IPS-NIHi7 (cell line): ENCODE measurements at regions not wholly inside any gene's neighbourhood (a gene's known extent, or its start where the extent isn't known, plus 50 kb on each side); places are given as distances from the start of the nearest gene placed in this dataset.

Source experiments
- DNase-seq: peaks from one replicate; pipeline ENCODE4 v3.0.0; 2012; ENCODE audit warnings: mixed read lengths; ENCODE audit errors: extremely low spot score

DNA sequence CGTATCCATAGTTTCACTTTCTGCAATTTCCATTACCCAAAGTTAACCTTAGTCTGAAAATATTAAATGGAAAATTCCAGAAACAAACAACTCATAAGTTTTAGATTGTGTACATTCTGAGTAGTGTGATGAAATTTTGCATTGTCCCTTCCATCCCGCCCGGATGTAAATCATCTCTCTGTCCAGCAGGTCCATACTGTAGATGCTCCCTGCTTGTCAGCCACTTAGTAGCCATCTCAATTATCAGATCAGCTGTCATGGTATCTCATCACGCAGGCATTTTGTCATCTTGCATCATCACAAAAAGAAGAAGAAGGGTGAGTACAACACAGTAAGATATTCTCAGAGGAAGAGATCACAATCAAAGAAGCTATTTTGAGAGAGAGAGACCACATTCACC, 185.0 kb upstream of the STK17B start:
- no peak for DNase-seq

DNA sequence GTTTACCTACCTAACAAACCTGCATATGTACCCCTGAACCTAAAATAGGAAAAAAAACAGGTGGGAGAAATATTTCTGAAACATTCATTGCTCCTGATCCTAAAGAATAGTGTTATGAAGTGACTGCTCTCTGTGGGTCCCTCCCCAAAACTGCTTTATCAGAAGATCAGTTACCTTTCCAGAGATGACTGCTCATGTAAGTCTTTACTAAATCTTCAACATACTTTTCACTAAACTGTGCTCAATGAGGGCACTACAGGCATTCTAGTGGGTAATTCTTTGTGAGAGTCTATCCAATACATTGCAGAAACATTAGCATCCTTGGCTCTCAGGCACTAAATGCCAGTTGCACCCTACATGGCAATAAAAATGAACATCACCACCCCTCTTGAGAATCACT, 189.3 kb upstream of the STK17B start:
- no peak for DNase-seq

DNA sequence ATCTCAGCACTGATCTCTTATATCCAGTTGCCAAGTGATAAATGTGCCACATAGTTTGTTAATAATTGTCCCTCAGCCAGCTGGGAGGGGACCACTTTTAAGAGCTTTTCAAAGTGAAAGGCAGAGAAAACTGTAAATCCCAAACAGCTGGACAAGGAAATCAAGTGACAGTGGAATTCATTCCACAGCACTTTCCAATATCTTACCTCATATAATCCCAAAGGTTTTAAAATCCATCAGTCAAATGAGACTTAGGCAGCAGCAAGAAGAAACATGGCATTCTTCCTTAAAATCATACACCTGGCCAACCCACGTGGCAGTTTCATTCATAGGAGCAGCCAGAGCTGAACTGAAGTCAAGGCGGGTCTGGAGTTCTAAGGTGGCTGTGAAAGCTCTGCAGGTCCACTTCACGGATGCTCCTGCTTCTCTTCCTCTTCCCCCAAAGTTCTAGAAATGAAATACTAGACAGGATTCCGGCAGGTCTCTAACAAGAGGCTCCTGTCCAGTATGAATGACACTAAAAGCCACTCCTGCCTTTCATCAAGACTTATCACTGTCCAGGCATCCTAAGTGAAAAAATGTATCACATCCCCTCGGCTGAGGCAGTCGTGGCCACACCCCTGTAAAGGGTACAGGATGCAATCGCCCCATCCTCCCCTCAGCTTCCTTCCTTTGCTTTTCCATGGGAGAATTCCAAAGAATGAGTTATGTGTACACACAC, 190.4 kb upstream of the STK17B start:
- no peak for DNase-seq

DNA sequence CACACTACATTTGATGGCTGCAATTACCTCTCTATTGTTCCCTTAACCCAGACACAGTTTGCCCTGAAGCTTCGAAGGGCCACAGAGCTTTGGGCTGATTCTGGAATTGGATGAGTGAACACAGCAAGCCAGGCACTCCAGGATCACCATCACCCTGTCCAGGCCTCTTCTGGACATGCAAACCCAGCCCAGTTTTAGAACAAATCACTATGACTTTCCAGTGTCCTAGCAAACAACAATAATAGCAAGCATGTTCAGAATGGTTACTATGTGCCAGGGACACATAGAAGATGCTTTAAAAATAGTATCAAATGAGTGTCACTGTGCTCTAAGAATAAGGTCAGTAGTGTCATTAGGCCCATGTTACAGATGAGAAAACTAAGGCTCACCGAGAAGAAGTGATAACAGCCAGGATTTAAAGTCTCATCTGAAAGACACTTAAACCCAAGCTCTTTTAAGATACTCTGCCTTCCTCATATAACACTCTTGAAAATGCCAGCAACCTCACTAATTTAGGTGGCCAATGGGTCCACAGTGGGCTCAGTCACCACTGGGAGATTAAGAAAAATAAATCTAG, 191.7 kb upstream of the STK17B start:
- no peak for DNase-seq

DNA sequence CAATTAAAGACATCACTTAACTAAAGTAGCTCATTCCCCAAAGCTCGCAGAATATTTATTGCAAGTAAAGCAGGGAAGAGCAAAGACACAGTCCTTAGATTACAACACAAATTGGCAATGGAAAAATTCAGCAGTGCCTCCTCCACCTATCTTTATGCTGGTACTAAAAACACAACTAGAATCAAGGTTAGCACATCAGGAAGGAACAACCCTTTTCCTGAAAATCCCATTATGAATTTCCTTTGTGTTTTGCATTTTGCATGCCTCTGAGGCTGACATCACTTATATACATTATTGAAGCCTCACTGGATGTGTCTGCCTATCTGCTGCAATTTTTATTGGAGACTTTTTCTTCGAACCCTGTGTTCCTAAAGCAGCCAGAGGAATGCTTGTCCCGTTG, 193.8 kb upstream of the STK17B start:
- DNase-seq: no peak

DNA sequence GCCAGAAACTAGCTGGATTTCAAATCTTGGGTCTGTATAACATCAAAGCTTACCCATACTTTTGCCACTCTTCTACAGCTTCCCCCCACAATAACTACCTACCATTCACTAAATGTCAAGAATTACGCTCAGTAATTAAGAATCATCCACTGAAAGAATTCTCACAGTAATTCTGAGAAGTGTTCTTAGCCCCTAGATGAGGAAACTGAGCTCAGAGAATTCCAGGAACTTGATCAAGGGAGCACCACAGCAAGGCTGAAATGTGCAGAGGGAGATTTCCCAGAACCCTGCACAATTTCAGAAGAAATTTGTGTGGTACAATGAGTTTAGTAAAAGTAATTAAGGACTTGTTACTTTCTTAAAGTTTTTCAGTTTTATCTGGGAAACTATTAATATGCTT, 194.5 kb upstream of the STK17B start:
- no peak for DNase-seq

DNA sequence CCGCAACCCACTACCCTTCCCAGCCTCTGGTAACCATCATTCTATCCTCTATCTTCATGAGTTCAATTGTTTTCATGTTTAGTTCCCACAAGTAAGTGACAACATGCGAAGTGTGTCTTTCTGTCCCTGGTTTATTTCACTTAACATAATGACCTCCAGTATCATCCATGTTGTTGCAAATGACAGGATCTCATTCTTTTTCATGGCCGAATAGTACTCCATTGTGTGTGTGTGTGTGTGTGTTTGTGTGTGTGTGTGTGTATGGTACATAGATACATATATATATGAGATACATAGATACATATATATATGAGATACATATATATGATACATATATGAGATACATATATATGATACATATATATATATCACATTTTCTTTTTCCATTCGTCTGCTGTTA, 196.3 kb upstream of the STK17B start:
- no peak for DNase-seq

DNA sequence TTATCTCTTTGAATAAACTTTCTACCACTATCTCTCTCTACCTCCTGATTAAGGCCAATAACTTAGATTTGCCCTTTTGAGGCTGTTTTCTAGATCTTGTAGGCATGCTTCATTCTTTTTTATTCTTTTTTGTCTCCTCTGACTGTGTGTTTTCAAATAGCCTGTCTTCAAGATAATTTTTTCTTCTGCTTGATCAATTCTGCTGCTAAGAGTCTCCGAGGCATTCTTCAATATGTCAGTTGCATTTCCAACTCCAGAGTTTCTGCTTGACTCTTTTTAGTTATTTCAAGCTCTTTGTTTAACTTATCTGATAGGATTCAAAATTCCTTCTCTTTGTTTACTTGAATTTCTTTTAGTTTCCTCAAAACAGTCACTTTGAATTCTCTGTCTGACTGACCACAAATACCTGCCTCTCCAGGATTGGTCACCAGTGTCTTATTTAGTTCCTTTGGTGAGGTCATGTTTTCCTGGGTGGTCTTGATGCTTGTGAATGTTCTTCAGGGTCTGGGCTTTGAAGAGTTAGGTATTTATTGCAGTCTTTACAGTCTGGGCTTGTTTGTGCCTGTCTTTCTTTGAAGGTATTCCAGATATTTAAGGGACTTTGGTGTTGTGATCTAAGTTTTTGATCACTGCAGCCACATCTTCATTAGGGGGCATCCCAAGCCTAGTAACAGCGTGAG, 197.3 kb upstream of the STK17B start:
- DNase-seq: no peak

DNA sequence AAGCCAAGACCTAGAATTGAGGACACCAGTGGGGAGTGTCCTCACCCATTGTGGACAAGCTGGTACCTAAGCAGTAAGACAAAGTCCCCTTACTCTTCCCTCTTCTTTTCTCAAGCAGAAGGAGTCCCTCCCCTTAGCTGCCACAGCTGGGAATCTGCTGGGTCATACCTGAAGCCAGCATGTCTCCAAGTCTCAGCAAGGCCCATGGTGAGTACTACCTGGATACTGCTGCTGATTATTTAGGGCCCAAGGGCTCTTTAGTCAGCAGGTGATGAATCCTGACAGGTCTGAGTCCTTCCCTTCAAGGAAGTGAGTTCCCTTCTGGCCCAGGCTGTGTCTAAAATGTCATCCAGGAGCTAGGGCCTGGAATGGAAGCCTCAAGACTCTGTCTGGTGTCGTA, 198.6 kb upstream of the STK17B start:
- DNase-seq: no peak

DNA sequence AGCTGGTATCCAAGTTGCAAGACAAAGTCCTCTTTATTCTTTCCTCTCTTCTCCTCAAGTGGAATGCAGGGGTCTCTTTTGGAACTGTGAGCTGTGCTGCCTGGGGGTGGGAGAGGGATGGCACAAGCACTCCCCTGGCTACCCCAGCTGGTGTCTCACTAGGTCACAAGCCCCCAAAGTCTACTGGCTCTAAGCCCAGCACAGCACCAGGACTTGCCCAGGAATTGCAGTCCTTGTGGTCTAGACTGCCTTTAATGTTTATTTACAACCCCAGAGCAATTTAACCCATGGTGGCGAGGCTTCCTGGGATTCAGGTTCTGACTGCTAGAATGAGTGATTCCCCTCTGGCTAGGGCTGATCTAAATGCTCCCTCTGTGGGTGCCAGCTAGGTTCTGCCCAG, 199.0 kb upstream of the STK17B start:
- DNase-seq: no peak

DNA sequence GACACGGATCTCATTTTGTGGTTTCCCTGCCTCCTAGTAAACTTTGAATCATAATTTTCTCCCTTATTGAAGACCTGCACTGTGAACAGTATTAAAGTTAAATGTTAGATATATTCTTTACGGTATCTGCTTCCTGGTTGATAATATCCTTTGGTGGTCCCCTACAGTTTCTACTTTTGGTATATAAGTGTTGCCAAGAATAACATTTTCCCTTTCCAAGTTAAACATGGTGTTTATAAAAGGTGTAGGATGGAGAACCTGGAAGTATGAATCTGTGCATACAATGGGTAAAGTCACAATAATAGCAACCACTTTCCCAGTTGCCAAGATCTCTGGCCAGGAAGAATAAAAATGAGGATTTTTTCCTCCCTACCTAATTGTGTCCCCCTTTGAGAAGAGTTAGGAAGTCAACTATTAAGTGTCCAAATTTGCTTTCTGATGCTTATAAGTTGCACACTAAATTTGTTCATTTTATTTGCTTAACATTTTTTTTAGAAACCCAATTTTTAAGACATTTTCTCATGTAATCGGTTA, 201.0 kb upstream of the STK17B start:
- no peak for DNase-seq

DNA sequence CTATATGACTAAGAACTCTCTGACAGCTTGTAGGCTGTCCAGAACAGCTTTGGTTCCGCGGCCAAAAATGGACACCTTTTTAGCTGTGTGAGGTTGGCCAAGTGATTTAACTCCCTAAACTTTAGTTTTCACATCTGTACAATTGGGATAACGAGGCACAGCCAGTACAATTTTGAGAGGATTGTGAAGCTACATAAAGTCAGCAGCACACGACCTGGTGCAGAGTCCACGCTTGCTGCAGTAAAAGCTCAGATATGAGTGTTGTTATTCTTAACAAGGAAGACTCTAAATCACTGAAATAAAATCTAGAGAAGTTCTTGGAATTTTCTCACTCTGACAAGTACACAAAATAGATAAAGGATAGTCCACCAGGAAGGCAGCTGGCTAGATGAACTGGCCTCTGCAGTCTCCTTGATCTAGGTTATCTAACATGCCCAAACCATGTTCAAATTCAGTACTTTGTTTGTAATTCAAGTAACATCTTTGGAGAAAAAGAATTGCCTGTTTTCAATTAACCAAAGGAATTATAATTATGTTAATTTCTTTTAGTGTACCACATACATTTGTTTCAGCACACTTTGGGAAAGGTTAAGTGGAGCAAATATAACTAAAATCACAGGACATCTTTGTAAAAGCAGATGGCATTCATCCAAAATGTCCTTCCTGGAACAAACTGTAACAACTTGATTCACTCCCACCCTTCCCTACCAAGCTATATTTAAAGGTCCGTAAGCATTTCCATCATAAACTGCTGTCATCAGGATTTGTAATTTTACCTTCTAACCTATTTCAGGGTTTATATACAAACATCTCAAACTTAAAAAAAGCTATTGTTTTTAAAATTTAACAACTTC, 201.7 kb upstream of the STK17B start:
- no peak for DNase-seq

DNA sequence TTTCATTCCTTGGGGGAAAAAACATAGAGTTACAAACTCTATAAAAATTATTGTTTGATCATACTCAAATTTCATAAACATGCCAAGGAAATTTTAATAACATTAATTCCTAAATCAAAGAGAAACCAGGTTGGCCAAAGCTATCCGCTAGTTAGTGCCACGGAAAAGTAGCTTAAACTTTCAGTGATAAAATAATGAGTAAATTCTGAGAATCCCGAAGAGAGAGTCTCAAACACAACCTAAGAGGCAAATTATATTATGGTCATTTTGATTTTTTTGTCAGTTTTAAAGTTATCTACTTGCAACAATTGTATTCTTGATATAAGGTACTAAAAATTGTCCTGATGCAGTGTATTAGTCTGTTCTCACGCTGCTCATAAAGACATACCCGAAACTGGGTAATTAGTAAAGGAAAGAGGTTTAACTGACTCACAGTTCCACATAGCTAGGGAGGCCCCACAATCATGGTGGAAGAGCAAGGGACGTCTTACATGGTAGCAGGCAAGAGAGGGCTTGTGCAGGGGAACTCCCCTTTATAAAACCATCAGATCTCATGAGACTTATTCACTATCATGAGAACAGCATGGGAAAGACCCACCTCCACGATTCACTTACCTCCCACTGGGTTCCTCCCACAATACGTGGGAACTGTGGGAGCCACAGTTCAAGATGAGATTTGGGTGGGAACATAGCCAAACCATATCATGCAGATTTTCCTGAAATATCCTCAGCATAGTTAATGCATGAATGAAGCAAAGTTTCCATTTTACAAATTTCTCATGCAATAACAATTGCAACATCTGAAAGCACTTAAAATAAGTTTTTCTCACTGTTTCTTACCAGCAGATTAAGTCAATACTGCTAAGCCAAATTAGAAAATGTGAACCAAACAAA, 205.9 kb upstream of the STK17B start:
- DNase-seq: no peak

DNA sequence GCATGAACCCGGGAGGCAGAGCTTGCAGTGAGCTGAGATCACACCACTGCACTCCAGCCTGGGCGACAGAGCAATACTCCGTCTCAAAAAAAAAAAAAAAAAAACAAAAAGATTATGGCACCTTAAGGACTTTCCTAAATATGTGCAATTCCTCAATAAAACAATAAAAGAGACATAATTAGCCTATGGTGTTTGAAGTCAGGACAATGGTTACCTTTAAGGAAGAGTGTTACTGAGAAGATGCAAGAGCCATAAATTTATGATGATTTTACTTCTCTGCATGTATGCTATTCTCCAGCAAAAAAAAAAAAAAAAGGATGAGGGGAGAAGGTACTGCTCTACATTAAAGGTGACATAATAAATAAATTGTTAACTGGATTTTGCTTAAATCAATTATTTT, 208.2 kb upstream of the STK17B start:
- no peak for DNase-seq

DNA sequence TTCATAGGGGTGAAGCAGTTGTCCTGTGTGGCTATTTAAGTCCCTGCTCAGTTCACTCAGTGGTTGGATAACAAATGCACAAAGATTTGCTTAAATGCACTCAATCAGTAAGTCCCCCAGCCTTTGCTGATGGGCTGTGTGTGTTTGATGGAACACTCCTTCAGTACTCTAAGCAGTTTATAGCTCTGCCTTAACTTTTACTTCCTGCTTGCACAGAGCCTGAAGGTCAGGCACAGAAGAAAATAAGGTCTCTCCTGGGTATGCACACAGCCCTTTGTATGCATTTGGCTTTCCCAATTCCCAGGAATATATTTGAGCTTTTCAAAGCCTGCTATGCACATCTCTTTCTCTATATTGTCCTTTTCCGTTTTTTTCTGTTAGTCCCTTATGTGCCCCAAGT, 208.7 kb upstream of the STK17B start:
- DNase-seq: no peak

DNA sequence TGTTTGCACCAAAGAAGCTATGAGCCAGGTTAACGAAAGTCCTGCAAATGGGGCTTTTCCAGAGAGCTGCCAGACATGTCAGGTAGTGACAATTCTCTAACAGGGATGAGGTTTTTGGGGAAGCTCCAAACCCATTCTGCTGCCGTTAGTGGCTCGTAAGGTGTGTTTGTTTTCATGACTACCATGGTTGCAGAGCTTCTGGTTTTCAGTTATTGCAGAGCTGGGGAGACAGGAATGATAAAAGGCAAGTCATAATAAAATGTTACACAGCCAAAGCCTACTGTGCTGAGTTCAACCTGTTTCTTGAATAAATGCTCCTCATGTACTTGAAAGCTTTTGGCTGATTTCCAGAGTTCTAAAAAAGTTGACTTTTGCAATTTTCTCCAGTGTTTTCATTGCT, 209.2 kb upstream of the STK17B start:
- DNase-seq: no peak

DNA sequence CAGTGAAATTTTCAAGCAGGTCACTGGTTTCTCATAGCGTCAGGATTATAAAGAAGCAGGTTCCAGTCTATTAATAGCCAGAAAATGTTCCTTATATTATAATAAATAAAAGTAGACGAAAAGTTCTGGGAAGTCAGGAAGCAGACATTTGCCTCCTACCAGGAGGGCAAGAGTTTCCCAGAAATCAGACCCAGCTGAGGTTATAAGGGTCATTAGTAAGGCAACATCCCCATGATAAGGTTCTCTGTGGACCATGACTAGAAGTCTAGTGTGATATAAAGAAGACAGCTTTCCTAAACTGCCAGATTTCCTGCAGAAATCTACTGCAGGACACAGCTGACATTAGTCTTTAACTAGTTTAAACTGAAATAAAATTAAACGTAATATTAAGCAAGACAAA, 210.1 kb upstream of the STK17B start:
- no peak for DNase-seq

DNA sequence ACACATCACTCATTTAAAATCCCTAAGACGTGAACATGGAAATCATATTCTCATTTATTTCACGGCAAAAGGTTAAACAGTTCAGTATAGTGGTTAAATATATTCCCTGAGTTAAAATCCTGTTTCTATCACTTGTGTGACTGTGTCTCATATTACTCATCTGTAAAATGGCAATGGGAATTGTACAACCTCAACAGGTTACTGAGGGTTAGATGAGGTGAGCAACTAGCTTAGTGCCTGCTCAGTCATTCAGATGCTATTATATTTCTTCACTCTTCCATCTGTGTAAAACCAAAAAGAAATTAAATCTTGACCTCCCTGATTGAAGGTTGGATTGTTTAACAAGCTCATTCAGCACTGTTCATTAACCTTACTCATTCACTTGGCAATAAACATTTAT, 212.4 kb upstream of the STK17B start:
- no peak for DNase-seq

DNA sequence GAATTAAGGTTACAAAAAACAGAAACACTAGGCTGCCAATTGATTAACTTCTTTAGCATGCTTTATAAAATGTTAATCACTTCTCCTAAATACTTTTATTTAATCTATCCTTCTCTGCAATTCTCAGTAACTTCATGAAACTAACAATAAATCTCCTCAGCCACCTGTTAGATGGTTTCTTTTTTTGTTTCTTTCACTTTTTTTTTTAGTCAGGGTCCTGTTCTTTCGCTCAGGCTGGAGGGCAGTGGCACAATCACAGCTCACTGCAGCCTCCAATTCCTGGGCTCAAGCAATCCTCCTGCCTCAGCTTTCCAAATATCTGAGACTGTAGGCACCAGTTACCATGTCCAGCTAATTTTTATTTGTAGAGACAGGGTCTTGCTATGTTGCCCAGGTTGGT, 213.4 kb upstream of the STK17B start:
- no peak for DNase-seq

DNA sequence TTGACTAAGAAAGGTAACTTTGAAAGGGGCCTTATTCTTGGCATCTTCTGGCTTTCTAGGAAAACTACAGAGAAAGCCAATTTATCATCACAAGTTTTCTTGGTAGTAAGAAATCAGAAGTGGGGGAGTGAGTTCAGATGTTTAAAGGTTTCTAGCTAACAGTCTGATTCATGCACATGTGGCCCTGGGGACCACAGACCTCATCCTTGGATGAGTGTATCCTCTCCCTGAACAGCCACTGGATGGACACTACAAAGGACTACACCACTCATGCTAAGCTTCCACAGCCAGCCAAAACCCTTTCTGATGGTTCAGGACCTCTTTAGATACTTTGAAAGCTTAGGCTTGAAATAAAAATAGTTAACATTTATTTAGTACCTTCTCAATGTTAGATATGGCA, 218.3 kb upstream of the STK17B start:
- DNase-seq: no peak
